ENCODE measurements at regions not wholly inside any gene's neighbourhood (a gene's known extent, or its start where the extent isn't known, plus 50 kb on each side); places are given as distances from the start of the nearest gene placed in this dataset.
"Not testable (repeated sequence)": the region's sequence is repeated elsewhere in the genome, so short reads cannot be mapped to it uniquely, and the experiment has no call there.

DNA sequence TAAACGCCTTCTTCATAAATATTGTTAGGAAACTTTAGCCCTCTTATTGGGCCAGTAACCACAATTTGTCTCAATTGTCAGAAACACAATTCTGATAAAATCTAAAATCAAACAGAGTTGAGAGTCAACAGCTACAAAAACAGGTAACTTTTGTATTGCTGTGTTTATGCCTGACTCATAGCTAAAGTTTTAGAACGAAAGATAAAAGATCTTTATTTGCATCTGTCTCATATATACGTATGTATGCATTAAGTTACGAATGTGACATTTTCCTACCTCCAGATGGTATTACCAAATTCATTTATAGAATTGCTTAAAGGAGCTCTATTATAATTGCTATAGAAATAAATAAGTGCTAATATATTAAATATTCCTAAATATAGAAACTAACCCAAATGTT, 887.9 kb upstream of the NDST4 start:
- Mint-ChIP-seq H3K27ac (ENCODE audit: low read depth) (no peak overlapping the region), H3K4me3 (no peak overlapping the region), H3K27me3 (no peaks in the 10 kb centered on the region), H3K4me1 (no peaks in the 10 kb centered on the region), H3K36me3 (ENCODE audit: insufficient read depth) (peaks cover 1% of the 10 kb centered on the region), H3K9me3 (peaks cover 6% of the 10 kb centered on the region)
- DNase-seq (ENCODE audit: low spot score in 2 of 2) = no peak
- ATAC-seq (replicated peaks; ENCODE audit: extremely low read depth, poor library complexity, severe bottlenecking) = no peak

DNA sequence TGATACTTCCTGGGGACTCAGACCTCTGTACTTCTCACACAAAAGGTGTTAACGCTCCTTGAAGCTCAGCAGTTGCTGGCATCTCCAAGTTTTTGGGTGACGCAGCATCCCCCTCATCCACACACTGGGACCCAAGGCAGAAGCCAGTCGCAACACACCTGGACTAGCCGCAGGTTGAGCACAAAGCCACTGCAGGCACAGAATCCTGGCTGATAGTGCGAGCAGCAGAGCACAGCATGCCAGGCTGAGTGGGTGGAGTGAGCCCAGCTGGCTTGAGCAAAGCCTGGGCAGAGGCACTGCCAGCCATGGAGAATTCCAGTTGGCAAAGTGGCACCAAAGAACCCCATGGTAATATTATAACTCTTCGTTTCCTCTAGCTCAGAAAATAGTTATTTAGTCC, 873.2 kb upstream of the NDST4 start:
- no peak overlapping the region for H3K27ac Mint-ChIP-seq (ENCODE audit: low read depth)
- DNase-seq (ENCODE audit: low spot score in 2 of 2) (no peak), ATAC-seq (replicated peaks; ENCODE audit: extremely low read depth, poor library complexity, severe bottlenecking) (no peak)
- H3K4me1 Mint-ChIP-seq = no peaks in the 10 kb centered on the region
- H3K9me3 Mint-ChIP-seq = peaks cover under 1% of the 10 kb centered on the region
- no peaks in the 10 kb centered on the region for H3K36me3 Mint-ChIP-seq (ENCODE audit: insufficient read depth)
- H3K4me3 Mint-ChIP-seq = no peak overlapping the region
- H3K27me3 Mint-ChIP-seq = no peaks in the 10 kb centered on the region

DNA sequence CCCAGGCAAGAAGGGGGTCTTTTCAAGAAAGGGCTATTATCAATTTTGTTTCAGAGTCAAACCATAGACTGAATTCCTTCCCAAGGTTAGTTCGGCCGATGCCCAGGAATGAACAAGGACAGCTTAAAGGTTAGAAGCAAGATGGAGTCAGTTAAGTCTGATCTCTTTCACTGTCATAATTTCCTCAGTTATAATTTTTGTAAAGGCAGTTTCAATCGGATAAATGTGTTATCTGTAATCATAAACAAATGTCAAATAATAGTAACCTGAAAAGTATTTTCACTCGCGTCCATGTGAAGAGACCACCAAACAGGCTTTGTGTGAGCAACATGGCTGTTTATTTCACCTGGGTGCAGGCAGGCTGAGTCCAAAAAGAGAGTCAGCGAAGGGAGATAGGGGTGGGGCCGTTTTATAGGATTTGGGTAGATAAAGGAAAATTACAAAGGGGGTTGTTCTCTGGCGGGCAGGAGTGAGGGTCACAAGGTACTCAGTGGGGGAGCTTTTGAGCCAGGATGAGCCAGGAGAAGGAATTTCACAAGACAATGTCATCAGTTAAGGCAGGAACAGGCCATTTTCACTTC, 862.1 kb upstream of the NDST4 start:
- not testable (repeated sequence) for H3K27ac Mint-ChIP-seq (ENCODE audit: low read depth); H3K4me1 Mint-ChIP-seq; H3K9me3 Mint-ChIP-seq; H3K4me3 Mint-ChIP-seq; DNase-seq (ENCODE audit: low spot score in 2 of 2); H3K36me3 Mint-ChIP-seq (ENCODE audit: insufficient read depth); H3K27me3 Mint-ChIP-seq; ATAC-seq (replicated peaks; ENCODE audit: extremely low read depth, poor library complexity, severe bottlenecking)

DNA sequence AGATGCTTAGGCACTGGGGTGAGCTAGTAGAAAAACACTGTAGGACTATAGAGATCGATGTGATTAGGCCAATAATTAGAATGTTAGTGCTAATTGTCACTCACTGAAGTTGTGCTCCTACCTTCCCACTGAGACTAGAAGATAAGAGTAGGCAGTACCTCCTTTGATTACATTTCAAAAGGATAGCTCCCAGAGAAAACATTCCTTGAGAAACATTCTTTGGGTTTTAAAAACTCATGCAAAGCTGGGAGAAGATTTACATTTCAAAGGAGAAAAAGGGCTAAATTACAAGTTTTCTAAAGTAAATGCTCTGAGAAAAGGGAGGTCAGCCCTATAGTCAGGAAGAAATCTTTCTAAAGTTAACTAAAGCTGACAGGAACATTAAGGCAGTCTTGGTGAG, 860.3 kb upstream of the NDST4 start:
- no peak overlapping the region for H3K4me3 Mint-ChIP-seq
- H3K27ac Mint-ChIP-seq (ENCODE audit: low read depth) = no peak overlapping the region
- H3K27me3 Mint-ChIP-seq = no peaks in the 10 kb centered on the region
- no peaks in the 10 kb centered on the region for H3K9me3 Mint-ChIP-seq
- no peaks in the 10 kb centered on the region for H3K4me1 Mint-ChIP-seq
- ATAC-seq (replicated peaks; ENCODE audit: extremely low read depth, poor library complexity, severe bottlenecking) = no peak
- peaks cover 1% of the 10 kb centered on the region for H3K36me3 Mint-ChIP-seq (ENCODE audit: insufficient read depth)
- no peak for DNase-seq (ENCODE audit: low spot score in 2 of 2)

DNA sequence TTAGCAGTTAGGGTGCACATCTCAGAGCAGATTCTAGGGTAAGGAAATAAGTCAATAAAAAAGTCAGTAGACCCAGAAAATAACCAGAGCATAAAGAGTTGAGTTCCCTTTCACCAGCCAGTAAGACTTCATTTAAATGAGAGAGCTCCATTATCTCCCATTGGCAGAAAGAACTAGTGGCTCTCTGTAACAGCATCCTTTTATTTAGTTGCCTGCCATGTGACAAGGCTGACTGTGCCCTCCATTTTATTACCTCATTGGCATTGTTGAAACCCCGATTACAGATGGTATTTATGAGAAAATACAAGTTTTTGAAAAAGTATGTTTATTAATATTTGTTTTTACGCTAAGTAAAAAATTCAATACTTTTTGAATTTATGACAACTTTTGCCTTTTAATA, 859.5 kb upstream of the NDST4 start:
- peaks cover 3% of the 10 kb centered on the region for H3K9me3 Mint-ChIP-seq
- H3K4me3 Mint-ChIP-seq = no peak overlapping the region
- no peak for ATAC-seq (replicated peaks; ENCODE audit: extremely low read depth, poor library complexity, severe bottlenecking)
- no peaks in the 10 kb centered on the region for H3K27me3 Mint-ChIP-seq
- no peaks in the 10 kb centered on the region for H3K4me1 Mint-ChIP-seq
- H3K36me3 Mint-ChIP-seq (ENCODE audit: insufficient read depth) = peaks cover 1% of the 10 kb centered on the region
- no peak for DNase-seq (ENCODE audit: low spot score in 2 of 2)
- no peak overlapping the region for H3K27ac Mint-ChIP-seq (ENCODE audit: low read depth)

DNA sequence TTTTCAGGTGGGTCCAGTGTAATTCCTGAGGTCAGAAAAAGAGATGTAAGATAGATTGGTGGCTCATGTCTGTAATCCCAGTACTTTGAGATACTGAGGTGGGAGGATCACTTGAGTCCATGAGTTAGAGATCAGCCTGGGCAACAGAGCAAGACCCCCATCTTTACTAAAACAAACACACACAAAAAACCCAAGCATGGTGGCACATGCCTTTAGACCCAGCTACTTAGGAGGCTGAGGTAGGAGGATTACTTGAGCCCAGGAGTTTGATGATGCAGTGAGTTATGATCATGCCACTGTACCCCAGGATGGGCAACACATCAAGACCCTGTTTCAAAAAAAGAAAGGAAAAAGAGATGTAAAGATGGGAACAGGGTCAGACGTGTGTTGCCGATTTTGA, 857.4 kb upstream of the NDST4 start:
- Mint-ChIP-seq H3K27me3 (no peaks in the 10 kb centered on the region), H3K36me3 (ENCODE audit: insufficient read depth) (peaks cover 1% of the 10 kb centered on the region), H3K4me3 (no peak overlapping the region), H3K27ac (ENCODE audit: low read depth) (no peak overlapping the region), H3K9me3 (peaks cover 4% of the 10 kb centered on the region), H3K4me1 (no peaks in the 10 kb centered on the region)
- ATAC-seq (replicated peaks; ENCODE audit: extremely low read depth, poor library complexity, severe bottlenecking) (no peak), DNase-seq (ENCODE audit: low spot score in 2 of 2) (no peak)

DNA sequence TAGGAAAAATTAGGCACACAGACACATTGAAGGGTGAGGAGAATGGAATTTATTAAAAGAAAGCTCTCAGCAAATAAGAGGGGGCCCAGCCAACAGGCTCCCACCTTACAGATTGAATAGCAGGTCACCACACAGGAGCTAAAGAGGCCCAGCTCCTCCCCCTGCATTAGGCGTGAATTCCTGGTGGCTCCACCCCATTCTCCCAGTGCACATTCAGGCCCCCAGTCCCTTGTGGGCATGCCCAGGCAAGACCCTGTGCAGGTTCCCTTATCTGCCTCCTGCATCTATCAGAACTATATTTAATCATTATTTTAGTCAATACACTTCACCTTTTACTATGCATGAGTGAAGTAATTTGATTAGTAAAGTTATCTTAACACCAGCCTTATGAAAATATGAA, 856.3 kb upstream of the NDST4 start:
- Mint-ChIP-seq H3K4me3 (no peak overlapping the region), H3K27ac (ENCODE audit: low read depth) (no peak overlapping the region), H3K27me3 (no peaks in the 10 kb centered on the region), H3K36me3 (ENCODE audit: insufficient read depth) (peaks cover 1% of the 10 kb centered on the region), H3K4me1 (no peaks in the 10 kb centered on the region), H3K9me3 (peaks cover 4% of the 10 kb centered on the region)
- DNase-seq (ENCODE audit: low spot score in 2 of 2) = no peak
- no peak for ATAC-seq (replicated peaks; ENCODE audit: extremely low read depth, poor library complexity, severe bottlenecking)

DNA sequence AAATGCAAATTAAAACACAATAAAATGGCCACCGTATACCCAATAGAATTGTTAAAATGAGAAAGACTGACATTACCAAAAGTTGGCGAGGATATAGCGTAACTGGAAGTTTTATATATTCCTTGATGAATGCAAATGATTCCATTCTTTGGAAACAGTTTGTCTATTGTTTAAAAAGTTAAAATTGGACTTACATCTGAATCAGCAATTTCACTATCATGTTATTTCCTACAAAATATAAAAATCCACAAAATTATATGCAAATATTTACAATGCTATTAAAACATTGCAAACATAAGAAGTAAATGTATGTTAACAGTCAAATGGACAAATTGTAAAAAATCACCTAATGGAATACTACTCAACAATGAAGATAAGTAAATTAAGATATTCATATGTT, 852.2 kb upstream of the NDST4 start:
- Mint-ChIP-seq H3K9me3 (peaks cover 10% of the 10 kb centered on the region), H3K27me3 (no peaks in the 10 kb centered on the region)

DNA sequence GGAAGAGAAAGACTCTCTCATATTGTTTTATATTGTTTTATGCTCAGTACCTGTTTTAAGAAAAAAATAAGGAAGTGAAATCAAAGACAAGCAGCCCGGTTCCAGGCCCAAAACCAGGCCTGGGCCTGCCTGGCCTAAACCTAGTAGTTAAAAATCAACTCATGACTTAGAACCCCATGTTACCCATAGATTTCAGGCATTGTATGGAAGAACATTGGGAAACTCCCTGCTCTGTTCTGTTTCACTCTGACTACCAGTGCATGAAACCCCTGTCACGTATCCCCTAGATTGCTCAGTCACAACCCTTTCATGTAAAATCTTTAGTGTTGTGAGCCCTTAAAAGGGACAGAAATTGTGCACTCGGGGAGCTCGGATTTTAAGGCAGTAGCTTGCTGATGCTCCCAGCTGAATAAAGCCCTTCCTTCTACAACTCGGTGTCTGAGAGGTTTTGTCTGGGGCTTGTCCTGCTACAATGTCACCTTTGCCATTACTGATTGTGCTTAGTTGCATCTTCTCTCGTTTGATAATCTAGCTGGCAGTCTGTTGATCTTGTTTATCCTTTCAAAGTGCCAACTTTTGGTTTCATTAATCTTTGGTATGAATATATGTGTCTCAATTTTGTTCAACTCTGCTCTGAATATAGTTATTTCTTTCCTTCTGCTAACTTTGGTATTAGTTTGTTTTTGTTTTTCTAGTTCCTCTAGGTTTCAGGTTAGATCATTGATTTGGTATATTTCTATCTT, 842.8 kb upstream of the NDST4 start:
- ATAC-seq (replicated peaks; ENCODE audit: extremely low read depth, poor library complexity, severe bottlenecking); H3K27me3 Mint-ChIP-seq; H3K9me3 Mint-ChIP-seq; H3K4me3 Mint-ChIP-seq; H3K4me1 Mint-ChIP-seq; H3K36me3 Mint-ChIP-seq (ENCODE audit: insufficient read depth); DNase-seq (ENCODE audit: low spot score in 2 of 2); H3K27ac Mint-ChIP-seq (ENCODE audit: low read depth): not testable (repeated sequence)

More for the DNA sequence above, 852.2 kb upstream of the NDST4 start:
- Mint-ChIP-seq H3K4me3 (no peak overlapping the region), H3K4me1 (no peaks in the 10 kb centered on the region), H3K36me3 (ENCODE audit: insufficient read depth) (peaks cover 1% of the 10 kb centered on the region), H3K27ac (ENCODE audit: low read depth) (no peak overlapping the region)
- ATAC-seq (replicated peaks; ENCODE audit: extremely low read depth, poor library complexity, severe bottlenecking) = no peak
- DNase-seq (ENCODE audit: low spot score in 2 of 2) = no peak

DNA sequence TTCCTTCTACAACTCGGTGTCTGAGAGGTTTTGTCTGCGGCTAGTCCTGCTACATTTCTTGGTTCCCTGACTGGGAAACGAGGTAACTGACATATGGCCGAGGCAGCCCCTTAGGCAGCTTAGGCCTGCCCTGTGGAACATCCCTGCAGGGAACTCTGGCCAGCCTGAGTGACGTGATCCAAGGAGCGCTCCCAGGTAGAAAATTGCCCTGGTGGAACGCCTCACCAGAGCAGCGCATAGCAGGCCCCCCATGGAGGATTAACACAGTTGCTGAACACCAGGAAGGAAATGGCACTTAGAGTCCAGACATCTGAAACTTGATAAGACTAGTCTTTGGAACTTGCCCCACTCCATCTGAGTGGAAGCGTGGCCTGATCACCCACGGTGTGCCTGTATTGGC, 837.4 kb upstream of the NDST4 start:
- Mint-ChIP-seq H3K4me1 (no peaks in the 10 kb centered on the region), H3K27me3 (no peaks in the 10 kb centered on the region), H3K36me3 (ENCODE audit: insufficient read depth) (no peaks in the 10 kb centered on the region), H3K9me3 (peaks cover 8% of the 10 kb centered on the region), H3K27ac (ENCODE audit: low read depth) (no peak overlapping the region), H3K4me3 (no peak overlapping the region)
- DNase-seq (ENCODE audit: low spot score in 2 of 2) (no peak), ATAC-seq (replicated peaks; ENCODE audit: extremely low read depth, poor library complexity, severe bottlenecking) (no peak)

DNA sequence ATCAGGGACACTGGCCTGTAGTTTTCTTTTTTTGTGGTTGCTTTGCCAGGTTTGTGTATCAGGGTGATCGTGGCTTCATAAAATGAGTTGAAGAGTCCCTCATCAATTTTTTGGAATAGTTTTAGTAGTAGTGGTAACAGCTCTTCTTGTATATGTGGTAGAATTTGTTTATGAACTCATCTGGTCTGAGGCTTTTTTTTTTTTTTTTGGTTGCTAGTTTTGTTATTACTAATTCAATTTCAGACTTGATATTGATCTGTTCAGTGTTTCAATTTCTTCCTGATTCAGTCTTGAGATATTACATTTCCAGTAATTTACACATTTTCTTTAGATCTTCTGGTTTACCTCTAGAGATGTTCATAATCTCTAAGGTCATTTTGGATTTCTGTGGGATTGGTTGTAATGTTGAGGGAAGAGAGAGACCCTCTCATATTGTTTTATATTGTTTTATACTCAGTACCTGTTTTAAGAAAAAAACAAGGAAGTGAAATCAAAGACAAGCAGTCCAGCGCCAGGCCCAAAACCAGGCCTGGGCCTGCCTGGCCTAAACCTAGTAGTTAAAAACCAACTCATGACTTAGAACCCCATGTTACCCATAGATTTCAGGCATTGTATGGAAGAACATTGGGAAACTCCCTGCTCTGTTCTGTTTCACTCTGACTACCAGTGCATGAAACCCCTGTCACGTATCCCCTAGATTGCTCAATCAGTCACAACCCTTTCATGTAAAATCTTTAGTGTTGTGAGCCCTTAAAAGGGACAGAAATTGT, 836.7 kb upstream of the NDST4 start:
- not testable (repeated sequence) for ATAC-seq (replicated peaks; ENCODE audit: extremely low read depth, poor library complexity, severe bottlenecking); DNase-seq (ENCODE audit: low spot score in 2 of 2); H3K27ac Mint-ChIP-seq (ENCODE audit: low read depth); H3K4me3 Mint-ChIP-seq; H3K36me3 Mint-ChIP-seq (ENCODE audit: insufficient read depth); H3K4me1 Mint-ChIP-seq; H3K27me3 Mint-ChIP-seq; H3K9me3 Mint-ChIP-seq

DNA sequence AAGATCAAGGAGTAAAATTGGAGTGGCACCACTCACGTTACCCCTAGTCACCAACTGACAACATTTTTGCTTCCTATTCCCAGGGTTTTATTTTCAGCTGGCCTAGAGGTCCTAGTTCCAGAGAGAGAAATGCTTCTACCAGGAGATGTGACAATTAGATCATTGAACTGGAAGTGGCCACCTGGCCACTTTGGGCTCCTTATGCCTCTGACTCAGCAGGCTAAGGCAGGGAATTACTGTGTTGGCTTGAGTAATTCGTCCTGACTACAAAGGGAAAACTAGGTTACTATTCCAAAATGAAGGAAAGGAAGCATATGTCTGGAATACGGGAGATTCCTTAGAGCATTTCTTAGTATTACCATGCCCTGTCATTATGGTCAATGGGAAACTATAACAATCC, 831.6 kb upstream of the NDST4 start:
- Mint-ChIP-seq H3K27me3 (no peaks in the 10 kb centered on the region), H3K27ac (ENCODE audit: low read depth) (no peak overlapping the region), H3K36me3 (ENCODE audit: insufficient read depth) (no peaks in the 10 kb centered on the region), H3K4me3 (no peak overlapping the region), H3K4me1 (no peaks in the 10 kb centered on the region), H3K9me3 (peaks cover 4% of the 10 kb centered on the region)
- DNase-seq (ENCODE audit: low spot score in 2 of 2) (no peak), ATAC-seq (replicated peaks; ENCODE audit: extremely low read depth, poor library complexity, severe bottlenecking) (no peak)
